ENCODE measurements at regions not wholly inside any gene's neighbourhood (a gene's known extent, or its start where the extent isn't known, plus 50 kb on each side); places are given as distances from the start of the nearest gene placed in this dataset.

- Histone ChIP-seq H3K27ac (ENCODE audit: low read depth in 2 of 2, low read length in 1 of 2) (no peak overlapping the region), H3K27me3 (ENCODE audit: control insufficient read depth in 1 of 2, insufficient read depth in 2 of 2, low read length in 2 of 2) (no peaks in the 10 kb centered on the region), H3K4me1 (ENCODE audit: control insufficient read depth in 2 of 2, insufficient read depth in 2 of 2, low read length in 1 of 2) (no peaks in the 10 kb centered on the region), H3K4me3 (ENCODE audit: low read depth in 1 of 2, low read length in 2 of 2) (no peak overlapping the region), H3K9me3 (ENCODE audit: control insufficient read depth in 2 of 2, insufficient read depth in 1 of 2, low read depth in 1 of 2, low read length in 1 of 2) (no peaks in the 10 kb centered on the region), H3K36me3 (ENCODE audit: control insufficient read depth in 2 of 2, insufficient read depth in 2 of 2, low read length in 1 of 2) (no peaks in the 10 kb centered on the region)
- WGBS, 2 donors = 67 to 83% methylated on average over 3 of the region's 3 CpGs
These were observed 174.4 kb upstream of the HMCN1 start for GRCh38 chr1:185559684-185560331.

- H3K36me3 ChIP-seq (ENCODE audit: control insufficient read depth in 2 of 2, insufficient read depth in 2 of 2, low read length in 1 of 2) = no peaks in the 10 kb centered on the region
- H3K4me3 ChIP-seq (ENCODE audit: low read depth in 1 of 2, low read length in 2 of 2) = no peak overlapping the region
- H3K27ac ChIP-seq (ENCODE audit: low read depth in 2 of 2, low read length in 1 of 2) = no peak overlapping the region
- H3K9me3 ChIP-seq (ENCODE audit: control insufficient read depth in 2 of 2, insufficient read depth in 1 of 2, low read depth in 1 of 2, low read length in 1 of 2) = no peaks in the 10 kb centered on the region
- no peaks in the 10 kb centered on the region for H3K4me1 ChIP-seq (ENCODE audit: control insufficient read depth in 2 of 2, insufficient read depth in 2 of 2, low read length in 1 of 2)
- 89 to 95% methylated on average over 1 of the region's 1 CpG for WGBS, 2 donors
- H3K27me3 ChIP-seq (ENCODE audit: control insufficient read depth in 1 of 2, insufficient read depth in 2 of 2, low read length in 2 of 2) = no peaks in the 10 kb centered on the region
These were observed 175.0 kb upstream of the HMCN1 start for GRCh38 chr1:185559151-185559550.

GRCh38 chr1:185556561-185556960 lies 177.6 kb upstream of the HMCN1 start:
- no peak overlapping the region for H3K27ac ChIP-seq (ENCODE audit: low read depth in 2 of 2, low read length in 1 of 2)
- H3K4me1 ChIP-seq (ENCODE audit: control insufficient read depth in 2 of 2, insufficient read depth in 2 of 2, low read length in 1 of 2) = no peaks in the 10 kb centered on the region
- H3K4me3 ChIP-seq (ENCODE audit: low read depth in 1 of 2, low read length in 2 of 2) = no peak overlapping the region
- WGBS, 2 donors = 57 to 100% methylated on average over 1 of the region's 1 CpG
- H3K27me3 ChIP-seq (ENCODE audit: control insufficient read depth in 1 of 2, insufficient read depth in 2 of 2, low read length in 2 of 2) = no peaks in the 10 kb centered on the region
- H3K36me3 ChIP-seq (ENCODE audit: control insufficient read depth in 2 of 2, insufficient read depth in 2 of 2, low read length in 1 of 2) = no peaks in the 10 kb centered on the region
- H3K9me3 ChIP-seq (ENCODE audit: control insufficient read depth in 2 of 2, insufficient read depth in 1 of 2, low read depth in 1 of 2, low read length in 1 of 2) = no peaks in the 10 kb centered on the region

- H3K27ac ChIP-seq (ENCODE audit: low read depth in 2 of 2, low read length in 1 of 2) = no peak overlapping the region
- H3K27me3 ChIP-seq (ENCODE audit: control insufficient read depth in 1 of 2, insufficient read depth in 2 of 2, low read length in 2 of 2) = no peaks in the 10 kb centered on the region
These were observed 178.4 kb upstream of the HMCN1 start for GRCh38 chr1:185555743-185556142.

GRCh38 chr1:185551008-185551407 lies 183.2 kb upstream of the HMCN1 start:
- Histone ChIP-seq H3K27ac (ENCODE audit: low read depth in 2 of 2, low read length in 1 of 2) (no peak overlapping the region), H3K4me1 (ENCODE audit: control insufficient read depth in 2 of 2, insufficient read depth in 2 of 2, low read length in 1 of 2) (no peaks in the 10 kb centered on the region), H3K36me3 (ENCODE audit: control insufficient read depth in 2 of 2, insufficient read depth in 2 of 2, low read length in 1 of 2) (no peaks in the 10 kb centered on the region), H3K27me3 (ENCODE audit: control insufficient read depth in 1 of 2, insufficient read depth in 2 of 2, low read length in 2 of 2) (no peaks in the 10 kb centered on the region), H3K9me3 (ENCODE audit: control insufficient read depth in 2 of 2, insufficient read depth in 1 of 2, low read depth in 1 of 2, low read length in 1 of 2) (no peaks in the 10 kb centered on the region), H3K4me3 (ENCODE audit: low read depth in 1 of 2, low read length in 2 of 2) (no peak overlapping the region)
- 71 to 73% methylated on average over 2 of the region's 2 CpGs for WGBS, 2 donors

More at GRCh38 chr1:185555743-185556142, 178.4 kb upstream of the HMCN1 start:
- no peaks in the 10 kb centered on the region for H3K4me1 ChIP-seq (ENCODE audit: control insufficient read depth in 2 of 2, insufficient read depth in 2 of 2, low read length in 1 of 2)
- H3K4me3 ChIP-seq (ENCODE audit: low read depth in 1 of 2, low read length in 2 of 2) = no peak overlapping the region
- no peaks in the 10 kb centered on the region for H3K9me3 ChIP-seq (ENCODE audit: control insufficient read depth in 2 of 2, insufficient read depth in 1 of 2, low read depth in 1 of 2, low read length in 1 of 2)
- no peaks in the 10 kb centered on the region for H3K36me3 ChIP-seq (ENCODE audit: control insufficient read depth in 2 of 2, insufficient read depth in 2 of 2, low read length in 1 of 2)

- H3K4me1 ChIP-seq (ENCODE audit: control insufficient read depth in 2 of 2, insufficient read depth in 2 of 2, low read length in 1 of 2) = no peaks in the 10 kb centered on the region
- no peak overlapping the region for H3K4me3 ChIP-seq (ENCODE audit: low read depth in 1 of 2, low read length in 2 of 2)
- no peak overlapping the region for H3K27ac ChIP-seq (ENCODE audit: low read depth in 2 of 2, low read length in 1 of 2)
- H3K9me3 ChIP-seq (ENCODE audit: control insufficient read depth in 2 of 2, insufficient read depth in 1 of 2, low read depth in 1 of 2, low read length in 1 of 2) = no peaks in the 10 kb centered on the region
- no peaks in the 10 kb centered on the region for H3K36me3 ChIP-seq (ENCODE audit: control insufficient read depth in 2 of 2, insufficient read depth in 2 of 2, low read length in 1 of 2)
- no peaks in the 10 kb centered on the region for H3K27me3 ChIP-seq (ENCODE audit: control insufficient read depth in 1 of 2, insufficient read depth in 2 of 2, low read length in 2 of 2)
- WGBS, 2 donors = 73 to 89% methylated on average over 1 of the region's 1 CpG
These were observed 184.3 kb upstream of the HMCN1 start for GRCh38 chr1:185549906-185550305.

GRCh38 chr1:185546029-185546428 lies 188.2 kb upstream of the HMCN1 start:
- 95 to 97% methylated on average over 4 of the region's 4 CpGs for WGBS, 2 donors
- Histone ChIP-seq H3K36me3 (ENCODE audit: control insufficient read depth in 2 of 2, insufficient read depth in 2 of 2, low read length in 1 of 2) (no peaks in the 10 kb centered on the region), H3K4me3 (ENCODE audit: low read depth in 1 of 2, low read length in 2 of 2) (no peak overlapping the region), H3K27me3 (ENCODE audit: control insufficient read depth in 1 of 2, insufficient read depth in 2 of 2, low read length in 2 of 2) (no peaks in the 10 kb centered on the region), H3K4me1 (ENCODE audit: control insufficient read depth in 2 of 2, insufficient read depth in 2 of 2, low read length in 1 of 2) (no peaks in the 10 kb centered on the region), H3K27ac (ENCODE audit: low read depth in 2 of 2, low read length in 1 of 2) (no peak overlapping the region), H3K9me3 (ENCODE audit: control insufficient read depth in 2 of 2, insufficient read depth in 1 of 2, low read depth in 1 of 2, low read length in 1 of 2) (no peaks in the 10 kb centered on the region)

- H3K27me3 ChIP-seq (ENCODE audit: control insufficient read depth in 1 of 2, insufficient read depth in 2 of 2, low read length in 2 of 2) = no peaks in the 10 kb centered on the region
- no peaks in the 10 kb centered on the region for H3K4me1 ChIP-seq (ENCODE audit: control insufficient read depth in 2 of 2, insufficient read depth in 2 of 2, low read length in 1 of 2)
- no peak overlapping the region for H3K27ac ChIP-seq (ENCODE audit: low read depth in 2 of 2, low read length in 1 of 2)
- H3K36me3 ChIP-seq (ENCODE audit: control insufficient read depth in 2 of 2, insufficient read depth in 2 of 2, low read length in 1 of 2) = no peaks in the 10 kb centered on the region
- WGBS, 2 donors = 60 to 63% methylated on average over 1 of the region's 1 CpG
- H3K4me3 ChIP-seq (ENCODE audit: low read depth in 1 of 2, low read length in 2 of 2) = no peak overlapping the region
- H3K9me3 ChIP-seq (ENCODE audit: control insufficient read depth in 2 of 2, insufficient read depth in 1 of 2, low read depth in 1 of 2, low read length in 1 of 2) = peaks cover 0 to 3% of the 10 kb centered on the region in 2 donors
These were observed 192.3 kb upstream of the HMCN1 start for GRCh38 chr1:185541871-185542301.

GRCh38 chr1:185540295-185540694 lies 193.9 kb upstream of the HMCN1 start:
- WGBS, 2 donors = 98% methylated on average over 5 of the region's 5 CpGs
- no peaks in the 10 kb centered on the region for H3K4me1 ChIP-seq (ENCODE audit: control insufficient read depth in 2 of 2, insufficient read depth in 2 of 2, low read length in 1 of 2)
- no peaks in the 10 kb centered on the region for H3K27me3 ChIP-seq (ENCODE audit: control insufficient read depth in 1 of 2, insufficient read depth in 2 of 2, low read length in 2 of 2)
- H3K27ac ChIP-seq (ENCODE audit: low read depth in 2 of 2, low read length in 1 of 2) = no peak overlapping the region
- H3K4me3 ChIP-seq (ENCODE audit: low read depth in 1 of 2, low read length in 2 of 2) = no peak overlapping the region
- peaks cover 0 to 3% of the 10 kb centered on the region in 2 donors for H3K9me3 ChIP-seq (ENCODE audit: control insufficient read depth in 2 of 2, insufficient read depth in 1 of 2, low read depth in 1 of 2, low read length in 1 of 2)
- H3K36me3 ChIP-seq (ENCODE audit: control insufficient read depth in 2 of 2, insufficient read depth in 2 of 2, low read length in 1 of 2) = no peaks in the 10 kb centered on the region

- H3K27me3 ChIP-seq (ENCODE audit: control insufficient read depth in 1 of 2, insufficient read depth in 2 of 2, low read length in 2 of 2) = no peaks in the 10 kb centered on the region
- H3K4me3 ChIP-seq (ENCODE audit: low read depth in 1 of 2, low read length in 2 of 2) = no peak overlapping the region
- H3K36me3 ChIP-seq (ENCODE audit: control insufficient read depth in 2 of 2, insufficient read depth in 2 of 2, low read length in 1 of 2) = no peaks in the 10 kb centered on the region
- no peaks in the 10 kb centered on the region for H3K4me1 ChIP-seq (ENCODE audit: control insufficient read depth in 2 of 2, insufficient read depth in 2 of 2, low read length in 1 of 2)
- H3K9me3 ChIP-seq (ENCODE audit: control insufficient read depth in 2 of 2, insufficient read depth in 1 of 2, low read depth in 1 of 2, low read length in 1 of 2) = peaks cover 0 to 3% of the 10 kb centered on the region in 2 donors
- 83 to 88% methylated on average over 10 of the region's 10 CpGs for WGBS, 2 donors
- no peak overlapping the region for H3K27ac ChIP-seq (ENCODE audit: low read depth in 2 of 2, low read length in 1 of 2)
These were observed 194.8 kb upstream of the HMCN1 start for GRCh38 chr1:185539277-185539943.
